GM23248 (cell line): ENCODE measurements at regions not wholly inside any gene's neighbourhood (a gene's known extent, or its start where the extent isn't known, plus 50 kb on each side); places are given as distances from the start of the nearest gene placed in this dataset.

Experiments used
- EZH2 ChIP-seq: fragments of 200-600 bp; sonication (generic); IDR thresholded peaks from 2 replicates; pipeline ENCODE4 v1.6.1; 2018; ENCODE audit warnings: antibody characterized with exemption, mild to moderate bottlenecking; ENCODE audit not compliant: insufficient read depth, poor library complexity, severe bottlenecking
- EZH2phosphoT487 ChIP-seq: fragments of 200-600 bp; sonication (generic); IDR thresholded peaks from 2 replicates; pipeline ENCODE4 v1.6.1; 2018; ENCODE audit warnings: antibody characterized with exemption, moderate library complexity, mild to moderate bottlenecking, low read depth; ENCODE audit not compliant: insufficient read depth

- TF ChIP-seq EZH2 (no peak), EZH2phosphoT487 (no peak)
Measured at GRCh38 chr18:55014095-55014494, 54.8 kb upstream of the CCDC68 start.
